Muscle layer of duodenum (tissue), 2 donors: ENCODE measurements at regions not wholly inside any gene's neighbourhood (a gene's known extent, or its start where the extent isn't known, plus 50 kb on each side); places are given as distances from the start of the nearest gene placed in this dataset.

Experiments
- H3K27ac ChIP-seq: one replicate; pipeline ENCODE4 v1.7.0; 2013; ENCODE audit warnings: mild to moderate bottlenecking, low read length
- H3K27me3 ChIP-seq: one replicate; pipeline ENCODE4 v1.7.0; 2013; ENCODE audit warnings: low read depth, mild to moderate bottlenecking, control low read depth, low read length
- H3K36me3 ChIP-seq, 2 donors: one replicate each; pipeline ENCODE4 v1.7.0; 2013; ENCODE audit warnings: low read length in 2 of 2, control low read depth in 1 of 2, mild to moderate bottlenecking in 1 of 2; ENCODE audit not compliant: insufficient read depth in 2 of 2, control insufficient read depth in 1 of 2
- H3K4me1 ChIP-seq, 2 donors: one replicate each; pipeline ENCODE4 v1.7.0; 2013; ENCODE audit warnings: low read length in 2 of 2, mild to moderate bottlenecking in 2 of 2, control low read depth in 1 of 2, moderate library complexity in 1 of 2; ENCODE audit not compliant: insufficient read depth in 2 of 2, control insufficient read depth in 1 of 2
- H3K4me3 ChIP-seq, 2 donors: one replicate each; pipeline ENCODE4 v1.7.0; 2013; ENCODE audit warnings: low read length in 2 of 2, low read depth in 1 of 2, mild to moderate bottlenecking in 1 of 2
- H3K9me3 ChIP-seq, 2 donors: one replicate each; pipeline ENCODE4 v1.7.0; 2013; ENCODE audit warnings: low read length in 2 of 2, control low read depth in 1 of 2, mild to moderate bottlenecking in 1 of 2; ENCODE audit not compliant: control insufficient read depth in 1 of 2
- donor health status: healthy.

DNA sequence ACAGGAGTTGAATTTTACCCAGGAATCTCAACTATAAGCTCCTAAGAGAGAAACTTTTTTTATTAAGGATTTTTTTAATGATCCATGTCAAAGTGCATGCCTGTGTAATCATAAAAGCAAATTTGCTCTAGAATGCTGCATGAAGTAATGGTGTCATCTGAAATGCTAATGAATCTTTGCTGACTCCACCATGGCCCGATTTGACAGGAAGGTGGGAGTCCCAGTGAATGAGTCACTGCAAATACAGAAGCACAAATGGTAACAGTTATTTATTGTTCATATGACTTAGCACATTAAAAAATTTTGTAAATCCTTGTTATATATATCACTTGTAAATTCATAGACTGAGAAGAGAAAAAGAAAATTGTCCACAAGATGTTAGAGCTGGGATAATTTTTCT, 341.3 kb downstream of the RASEF start:
- H3K4me3 ChIP-seq = no peak overlapping the region
- no peaks in the 10 kb centered on the region for H3K9me3 ChIP-seq
- H3K27ac ChIP-seq = no peak overlapping the region
- no peaks in the 10 kb centered on the region for H3K36me3 ChIP-seq
- no peaks in the 10 kb centered on the region for H3K4me1 ChIP-seq
- H3K27me3 ChIP-seq = no peaks in the 10 kb centered on the region

DNA sequence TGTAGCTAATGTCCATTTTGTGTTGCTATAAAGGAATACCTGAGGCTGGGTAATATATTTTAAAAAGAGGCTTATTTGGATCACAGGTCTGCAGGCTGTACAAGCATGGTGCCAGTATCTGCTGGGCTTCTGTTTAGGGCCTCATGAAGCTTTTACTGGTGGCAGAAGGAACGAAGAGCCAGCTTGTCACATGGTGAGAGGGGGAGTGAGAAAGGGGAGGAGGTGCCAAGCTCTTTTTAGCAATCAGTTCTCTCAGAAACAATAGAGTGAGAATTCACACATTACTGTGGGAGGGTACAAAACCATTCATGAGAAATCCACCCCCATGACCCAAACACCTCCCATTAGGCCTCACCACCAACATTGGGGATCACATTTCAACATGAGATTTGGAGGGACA, 340.9 kb downstream of the RASEF start:
- Histone ChIP-seq H3K36me3 (no peaks in the 10 kb centered on the region), H3K9me3 (no peaks in the 10 kb centered on the region), H3K27me3 (no peaks in the 10 kb centered on the region), H3K27ac (no peak overlapping the region), H3K4me3 (no peak overlapping the region), H3K4me1 (no peaks in the 10 kb centered on the region)

DNA sequence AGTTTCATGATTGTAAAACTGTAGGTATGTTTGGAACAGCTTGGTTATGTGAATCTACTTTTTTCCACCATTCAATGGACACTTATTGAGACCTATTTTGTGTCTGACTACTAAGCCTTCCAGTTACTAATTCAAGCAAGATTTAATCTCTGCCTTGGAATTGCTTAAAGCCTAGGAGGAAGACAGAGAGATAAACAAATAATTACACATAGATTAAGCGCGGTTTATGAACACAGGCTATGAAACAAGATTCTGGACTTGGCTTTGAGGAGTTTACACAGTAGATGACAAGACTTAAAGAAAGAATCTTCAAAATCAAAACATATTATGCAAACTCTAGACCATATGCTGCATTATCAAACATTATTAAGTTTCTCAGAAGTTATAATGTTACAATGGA, 340.4 kb downstream of the RASEF start:
- H3K4me1 ChIP-seq = no peaks in the 10 kb centered on the region
- H3K36me3 ChIP-seq = no peaks in the 10 kb centered on the region
- no peak overlapping the region for H3K4me3 ChIP-seq
- H3K27ac ChIP-seq = no peak overlapping the region
- no peaks in the 10 kb centered on the region for H3K27me3 ChIP-seq
- no peaks in the 10 kb centered on the region for H3K9me3 ChIP-seq

DNA sequence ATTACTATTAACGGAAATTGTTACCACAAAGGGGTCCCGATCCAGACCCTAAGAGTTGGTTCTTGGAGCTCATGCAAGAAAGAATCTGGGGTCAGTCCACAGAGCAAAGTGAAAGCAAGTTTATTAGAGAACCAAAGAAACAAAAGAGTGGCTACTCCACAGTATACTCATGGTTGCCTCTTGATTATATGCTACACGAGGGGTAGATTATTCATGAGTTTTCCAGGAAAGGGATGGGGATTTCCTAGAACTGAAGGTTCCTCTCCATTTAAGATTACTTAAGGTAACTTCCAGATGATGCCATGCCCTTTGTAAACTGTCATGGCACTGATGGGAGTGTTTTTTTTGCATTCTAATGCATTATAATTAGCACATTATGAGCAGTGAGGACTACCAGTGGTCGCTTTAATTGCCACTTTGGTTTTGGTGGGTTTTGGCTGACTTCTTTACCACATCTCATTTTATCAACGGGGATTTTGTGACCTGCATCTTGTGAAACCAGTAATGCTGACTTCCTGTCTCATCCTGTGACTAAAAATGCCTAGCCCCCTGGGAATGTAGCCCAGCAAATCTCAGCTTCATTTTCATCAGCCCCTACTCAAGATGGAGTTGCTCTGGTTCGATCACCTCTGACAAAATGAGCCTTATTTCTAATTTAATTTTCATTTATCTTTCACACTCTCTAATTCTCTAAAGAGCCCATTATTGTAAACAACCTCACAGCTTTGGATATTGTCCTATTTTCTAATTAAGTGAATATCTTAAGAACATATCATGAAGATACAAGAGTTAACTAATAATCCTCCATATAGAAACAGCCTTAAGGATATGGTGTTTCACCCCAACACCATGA, 336.3 kb downstream of the RASEF start:
- no peaks in the 10 kb centered on the region for H3K27me3 ChIP-seq
- no peak overlapping the region for H3K27ac ChIP-seq
- no peaks in the 10 kb centered on the region for H3K36me3 ChIP-seq

DNA sequence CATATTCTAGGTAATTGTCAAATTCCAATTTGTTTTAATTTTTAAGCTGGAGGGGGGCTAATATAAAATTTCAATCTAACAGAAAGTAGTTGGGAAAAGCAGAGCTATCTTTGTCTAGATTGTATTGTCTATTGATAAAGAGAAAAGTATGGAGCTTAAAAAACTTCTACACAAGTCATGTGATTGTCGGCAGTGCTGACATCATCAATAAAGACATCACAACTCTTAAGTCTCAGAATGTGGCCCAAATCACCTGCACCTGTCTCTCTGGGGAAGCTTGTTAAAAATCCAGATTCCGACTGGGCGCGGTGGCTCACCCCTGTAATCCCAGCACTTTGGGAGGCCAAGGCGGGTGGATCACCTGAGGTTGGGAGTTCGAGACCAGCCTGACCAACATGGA, 333.8 kb downstream of the RASEF start:
- no peak overlapping the region for H3K27ac ChIP-seq
- no peaks in the 10 kb centered on the region for H3K27me3 ChIP-seq
- H3K4me1 ChIP-seq = no peaks in the 10 kb centered on the region
- H3K36me3 ChIP-seq = no peaks in the 10 kb centered on the region
- no peaks in the 10 kb centered on the region for H3K9me3 ChIP-seq
- no peak overlapping the region for H3K4me3 ChIP-seq

More for the DNA sequence above, 336.3 kb downstream of the RASEF start:
- Histone ChIP-seq H3K4me1 (no peaks in the 10 kb centered on the region), H3K9me3 (no peaks in the 10 kb centered on the region), H3K4me3 (no peak overlapping the region)

DNA sequence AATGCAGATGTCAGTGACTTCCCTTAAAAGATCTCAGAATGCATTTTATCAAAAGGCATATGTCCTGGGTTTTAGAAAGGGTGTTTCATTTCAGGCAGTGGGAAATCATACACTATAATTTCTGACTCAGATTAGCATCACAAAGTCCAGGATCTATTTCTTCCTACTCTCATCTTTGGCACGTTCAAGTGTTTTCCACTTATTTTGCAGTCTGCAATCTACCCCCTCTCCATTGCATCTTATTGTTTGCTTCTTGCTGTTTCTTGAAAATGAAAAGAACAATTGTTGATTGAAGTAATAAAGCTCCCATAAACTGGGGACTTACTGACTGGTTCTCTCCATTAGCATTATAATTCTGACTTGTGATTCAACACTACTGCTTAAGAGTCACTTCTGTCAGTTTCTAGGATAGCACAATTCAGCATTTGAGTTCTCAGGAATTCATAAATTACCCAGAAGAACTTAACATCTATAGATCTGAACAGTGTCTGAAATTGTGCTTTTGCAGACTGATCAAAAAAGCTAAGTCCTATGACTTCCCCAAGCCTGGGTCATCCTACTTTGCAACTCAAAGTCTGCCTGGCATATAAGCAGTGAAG, 332.9 kb downstream of the RASEF start:
- Histone ChIP-seq H3K9me3 (no peaks in the 10 kb centered on the region), H3K4me3 (no peak overlapping the region), H3K27ac (no peak overlapping the region), H3K36me3 (no peaks in the 10 kb centered on the region), H3K27me3 (no peaks in the 10 kb centered on the region), H3K4me1 (no peaks in the 10 kb centered on the region)

DNA sequence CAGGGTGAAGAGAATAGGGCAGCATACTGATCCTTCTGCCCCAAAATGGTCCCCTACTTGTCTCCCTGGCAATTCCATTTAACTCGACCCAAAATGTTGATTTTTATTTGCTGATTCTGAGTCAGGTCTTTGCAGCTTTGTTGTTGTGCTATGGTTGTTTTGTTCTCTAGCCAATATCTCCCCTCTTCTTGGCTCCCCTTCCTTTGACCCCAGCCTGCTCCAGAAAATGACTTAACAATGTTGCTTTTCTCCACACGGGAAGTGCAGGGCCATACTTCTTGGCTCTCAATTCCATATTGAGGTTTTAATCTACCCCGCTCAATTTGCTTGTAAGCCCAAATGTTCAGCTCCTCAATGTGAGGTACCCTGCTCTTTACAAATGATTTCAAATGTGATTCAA, 330.0 kb downstream of the RASEF start:
- H3K9me3 ChIP-seq = no peaks in the 10 kb centered on the region
- H3K27me3 ChIP-seq = no peaks in the 10 kb centered on the region
- H3K27ac ChIP-seq = no peak overlapping the region
- no peaks in the 10 kb centered on the region for H3K4me1 ChIP-seq
- no peaks in the 10 kb centered on the region for H3K36me3 ChIP-seq
- H3K4me3 ChIP-seq = no peak overlapping the region

DNA sequence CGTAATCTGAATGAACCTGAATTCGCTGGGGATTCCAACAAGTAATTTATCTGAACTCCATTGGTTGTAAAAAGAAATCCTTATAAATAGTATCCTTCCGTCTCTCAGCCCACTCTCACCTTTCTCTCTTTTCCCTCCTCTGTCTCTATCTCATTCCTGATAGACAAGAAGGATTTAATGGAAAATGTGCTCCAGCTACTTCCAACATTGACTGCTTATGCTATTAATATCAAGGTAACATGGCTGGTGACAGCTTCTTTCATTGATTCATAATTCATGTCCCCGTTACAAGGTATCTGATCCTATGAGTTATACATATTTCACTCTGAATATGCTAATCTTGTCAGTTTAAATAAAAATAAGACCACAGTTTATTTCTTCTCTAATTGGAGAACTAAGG, 326.8 kb downstream of the RASEF start:
- no peaks in the 10 kb centered on the region for H3K36me3 ChIP-seq
- H3K4me3 ChIP-seq = no peak overlapping the region
- no peaks in the 10 kb centered on the region for H3K4me1 ChIP-seq
- no peaks in the 10 kb centered on the region for H3K27me3 ChIP-seq
- H3K27ac ChIP-seq = no peak overlapping the region
- H3K9me3 ChIP-seq = no peaks in the 10 kb centered on the region

DNA sequence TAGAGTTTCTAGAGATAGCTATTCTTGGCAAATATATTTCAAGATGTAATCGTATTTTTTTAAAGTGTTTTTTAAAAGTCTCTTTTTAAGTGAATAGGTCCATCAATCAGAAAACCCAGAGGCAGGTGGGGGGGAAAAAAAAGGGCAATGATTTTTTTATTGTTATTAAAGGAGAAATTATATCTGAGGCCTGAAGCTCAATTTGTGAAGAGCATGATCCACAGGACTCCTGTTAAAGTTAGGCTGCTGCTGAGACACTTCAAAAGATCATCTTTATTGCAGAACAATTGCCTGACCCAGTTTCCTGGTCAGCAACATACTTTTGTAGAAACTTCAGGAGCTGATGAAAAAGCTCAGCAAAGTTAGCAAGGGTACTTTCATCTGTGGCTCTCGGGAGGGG, 326.2 kb downstream of the RASEF start:
- Histone ChIP-seq H3K27ac (no peak overlapping the region), H3K4me3 (no peak overlapping the region), H3K27me3 (no peaks in the 10 kb centered on the region), H3K9me3 (no peaks in the 10 kb centered on the region), H3K36me3 (no peaks in the 10 kb centered on the region), H3K4me1 (no peaks in the 10 kb centered on the region)

DNA sequence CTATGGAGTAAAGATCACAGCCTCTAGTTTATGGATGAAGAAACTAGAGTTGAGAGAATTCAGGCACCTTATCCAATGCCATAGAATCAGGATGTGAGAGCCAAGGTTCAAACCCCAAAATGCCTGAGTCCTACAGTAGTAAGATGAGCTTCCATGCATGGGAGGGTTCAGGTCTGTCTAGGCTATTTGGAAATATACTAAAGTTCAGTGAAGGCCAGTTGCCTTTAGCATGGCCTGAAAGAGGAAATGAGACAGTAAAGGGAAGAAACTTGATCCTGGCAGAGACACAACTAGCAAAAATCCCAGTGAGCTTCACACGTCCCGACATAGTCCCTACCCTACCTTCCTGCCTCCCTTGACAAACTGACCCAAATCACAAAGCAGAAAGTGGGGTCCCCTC, 317.0 kb downstream of the RASEF start:
- Histone ChIP-seq H3K4me1 (no peaks in the 10 kb centered on the region), H3K4me3 (no peak overlapping the region), H3K36me3 (no peaks in the 10 kb centered on the region), H3K27ac (no peak overlapping the region), H3K9me3 (no peaks in the 10 kb centered on the region), H3K27me3 (no peaks in the 10 kb centered on the region)

DNA sequence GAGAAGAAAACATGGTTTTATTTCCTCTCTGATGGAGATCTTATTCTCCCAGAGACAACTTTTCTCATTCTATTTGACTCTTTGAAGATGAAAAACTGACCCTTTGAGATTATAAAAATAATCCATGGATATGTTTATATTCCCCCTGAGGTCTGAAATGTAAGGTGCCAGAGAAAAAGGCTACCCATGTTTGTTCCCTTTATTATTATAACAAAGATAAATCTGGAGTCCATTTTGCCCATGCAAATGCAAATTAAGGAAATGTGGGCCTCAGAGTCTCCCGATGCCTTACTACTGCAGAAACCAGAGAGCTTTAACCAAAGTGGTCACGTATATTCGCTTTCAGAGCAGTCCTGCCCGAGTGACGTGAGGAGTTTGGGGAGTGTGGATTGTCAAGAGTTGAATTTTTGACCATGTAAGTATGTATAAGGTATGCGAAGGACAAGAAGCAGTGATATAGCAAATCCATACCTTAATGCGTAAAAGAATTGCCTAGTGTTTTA, 312.5 kb downstream of the RASEF start:
- Histone ChIP-seq H3K27ac (no peak overlapping the region), H3K4me3 (no peak overlapping the region), H3K4me1 (no peaks in the 10 kb centered on the region), H3K36me3 (no peaks in the 10 kb centered on the region), H3K27me3 (no peaks in the 10 kb centered on the region), H3K9me3 (no peaks in the 10 kb centered on the region)
